ENCODE measurements at regions not wholly inside any gene's neighbourhood (a gene's known extent, or its start where the extent isn't known, plus 50 kb on each side); places are given as distances from the start of the nearest gene placed in this dataset.

- TF ChIP-seq ZNF431 (CRISPR knock-in tag; IDR thresholded peaks at IDR 0.05), result no peak
- TF ChIP-seq THRAP3 (IDR thresholded peaks at IDR 0.05; ENCODE audit: borderline replicate concordance), result no peak
- no peak for TF ChIP-seq TAF1 (IDR thresholded peaks at IDR 0.05; ENCODE audit: control insufficient read depth, extremely low read depth, insufficient read depth, low read length, severe bottlenecking)
- TF ChIP-seq ARID1B (IDR thresholded peaks at IDR 0.05), result no peak
- no peak for TF ChIP-seq FOXM1 (IDR thresholded peaks at IDR 0.05; ENCODE audit: low read depth)
- no peak for TF ChIP-seq FOXM1 (CRISPR knock-in tag; IDR thresholded peaks at IDR 0.05; ENCODE audit: low read depth)
- TF ChIP-seq MAFK (IDR thresholded peaks at IDR 0.05; ENCODE audit: low read length), result no peak
- TF ChIP-seq YY1 (IDR thresholded peaks at IDR 0.05; ENCODE audit: borderline replicate concordance in 1 of 3, control insufficient read depth in 1 of 3, extremely low read depth in 1 of 3, insufficient read depth in 3 of 3, insufficient read length in 1 of 3, insufficient replicate concordance in 2 of 3, low read depth in 1 of 3, low read length in 2 of 3), result no peak
- TF ChIP-seq HNRNPL (IDR thresholded peaks at IDR 0.05; ENCODE audit: low read depth, low read length), result no peak
These were observed 116.6 kb downstream of the MFSD1 start for GRCh38 chr3:158918451-158918850.
